Neural cell (in vitro differentiated cells): ENCODE measurements at regions not wholly inside any gene's neighbourhood (a gene's known extent, or its start where the extent isn't known, plus 50 kb on each side); places are given as distances from the start of the nearest gene placed in this dataset.

ENCODE experiments used
- H2AFZ ChIP-seq: fragments of 200-600, 300-800 bp; sonication (generic), shearing (Covaris generic); 2 replicates; pipeline ENCODE4 v1.6.0; 2014; ENCODE audit warnings: low read depth, mild to moderate bottlenecking, antibody characterized with exemption, low read length, moderate library complexity
- H3F3A ChIP-seq: fragments of 200-600 bp; shearing (Covaris generic); 2 replicates; pipeline ENCODE4 v1.6.1; 2016; ENCODE audit warnings: mild to moderate bottlenecking, moderate library complexity, mixed read lengths, antibody characterized with exemption, low read length; ENCODE audit not compliant: insufficient read depth, poor library complexity, severe bottlenecking
- H3K27ac ChIP-seq: fragments of 200-600, 300-800 bp; sonication (generic), shearing (Covaris generic); 2 replicates; pipeline ENCODE4 v1.5.1; 2014; ENCODE audit warnings: mild to moderate bottlenecking, low read length, moderate library complexity
- H3K27me3 ChIP-seq: fragments of 300-800, 200-600 bp; sonication (generic), shearing (Covaris generic); 2 replicates; pipeline ENCODE4 v1.6.0; 2014; ENCODE audit warnings: mild to moderate bottlenecking, low read depth, low read length, moderate library complexity; ENCODE audit not compliant: insufficient read depth
- H3K36me3 ChIP-seq: fragments of 300-800, 200-600 bp; sonication (generic), shearing (Covaris generic); 2 replicates; pipeline ENCODE4 v1.5.1; 2014; ENCODE audit warnings: mild to moderate bottlenecking, antibody characterized with exemption, low read length, moderate library complexity; ENCODE audit not compliant: insufficient read depth
- H3K4me2 ChIP-seq: fragments of 300-800, 200-600 bp; sonication (generic), shearing (Covaris generic); 2 replicates; pipeline ENCODE4 v1.6.0; 2014; ENCODE audit warnings: mild to moderate bottlenecking, low read length
- H3K4me3 ChIP-seq: fragments of 300-800, 200-600 bp; sonication (generic), shearing (Covaris generic); 2 replicates; pipeline ENCODE4 v1.5.1; 2014; ENCODE audit warnings: mild to moderate bottlenecking, low read length, moderate library complexity
- H3K79me2 ChIP-seq: fragments of 200-600 bp; shearing (Covaris generic); replicated peaks from 2 replicates; pipeline ENCODE4 v1.6.0; 2014; ENCODE audit warnings: mild to moderate bottlenecking, low read length, moderate library complexity; ENCODE audit not compliant: insufficient read depth
- H3K9ac ChIP-seq: fragments of 300-800, 200-600 bp; sonication (generic), shearing (Covaris generic); 2 replicates; pipeline ENCODE4 v1.6.1; 2016; ENCODE audit warnings: mild to moderate bottlenecking, low read length, mixed read lengths
- H3K9me2 ChIP-seq: fragments of 200-600 bp; shearing (Covaris generic); 2 replicates; pipeline ENCODE4 v1.6.1; 2016; ENCODE audit warnings: mild to moderate bottlenecking, low read length, mixed read lengths; ENCODE audit not compliant: insufficient read depth
- H3K9me3 ChIP-seq: fragments of 200-600, 300-800 bp; sonication (generic), shearing (Covaris generic); 2 replicates; pipeline ENCODE4 v1.6.1; 2016; ENCODE audit warnings: mild to moderate bottlenecking, mixed run types, low read length, moderate library complexity, mixed read lengths
- H4K20me1 ChIP-seq: fragments of 200-600 bp; shearing (Covaris generic); 2 replicates; pipeline ENCODE4 v1.6.1; 2016; ENCODE audit warnings: mild to moderate bottlenecking, mixed run types; ENCODE audit not compliant: insufficient read depth
- EP300 ChIP-seq: fragments of 450-650 bp; conservative IDR thresholded peaks from 2 replicates; pipeline ENCODE4 v1.6.1; 2014; ENCODE audit warnings: antibody characterized with exemption, mild to moderate bottlenecking, moderate library complexity; ENCODE audit not compliant: poor library complexity, severe bottlenecking
- EZH2 ChIP-seq: fragments of 200-600, 300-800 bp; shearing (Covaris generic), sonication (generic); IDR thresholded peaks from 2 replicates; pipeline ENCODE4 v1.6.1; 2014; ENCODE audit warnings: antibody characterized with exemption, low read length, borderline replicate concordance, mild to moderate bottlenecking; ENCODE audit not compliant: insufficient read depth, poor library complexity, severe bottlenecking
- POLR2AphosphoS5 ChIP-seq: IDR thresholded peaks from 2 replicates; pipeline ENCODE4 v1.6.1; 2012
- SMC3 ChIP-seq: fragments of 450-650 bp; conservative IDR thresholded peaks from 2 replicates; pipeline ENCODE4 v1.6.1; 2014; ENCODE audit warnings: antibody characterized with exemption, mild to moderate bottlenecking, moderate library complexity; ENCODE audit not compliant: poor library complexity
- TAF1 ChIP-seq: IDR thresholded peaks from 2 replicates; pipeline ENCODE4 v1.6.1; 2012; ENCODE audit warnings: low read depth
- TF ChIP-seq, protein P1 (sequence below): IDR thresholded peaks from 2 replicates; pipeline ENCODE4 v1.6.1; 2012; ENCODE audit warnings: borderline replicate concordance
- TF ChIP-seq, protein P2 (sequence below): fragments of 450-650 bp; IDR thresholded peaks from 2 replicates; pipeline ENCODE4 v1.5.1; 2014; ENCODE audit warnings: antibody characterized with exemption, mild to moderate bottlenecking, moderate library complexity; ENCODE audit not compliant: poor library complexity, severe bottlenecking

DNA sequence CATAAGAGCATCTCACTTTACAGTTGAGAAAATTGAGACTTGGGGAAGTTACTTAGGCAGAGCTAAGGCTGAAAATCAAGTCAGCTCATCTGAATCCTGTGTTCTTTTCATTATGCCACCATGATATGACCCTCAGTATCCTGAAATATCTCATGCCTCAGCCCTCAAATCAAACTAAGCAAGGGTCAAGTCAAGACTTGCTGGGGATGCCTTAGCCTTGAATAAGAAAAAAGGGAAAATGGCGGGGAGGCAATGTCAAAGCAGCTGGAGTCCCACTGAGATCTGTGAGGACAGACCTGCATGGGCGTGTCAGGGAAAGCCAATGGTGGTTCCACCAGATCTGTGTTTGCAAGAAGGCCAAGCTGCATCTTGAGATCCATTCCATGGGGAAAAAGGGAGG is 91.0 kb upstream of the CACUL1 start:
- H2AFZ ChIP-seq, result no peak overlapping the region
- H3F3A ChIP-seq, result no peaks in the 10 kb centered on the region
- H3K4me3 ChIP-seq, result no peak overlapping the region
- no peaks in the 10 kb centered on the region for H3K27me3 ChIP-seq
- H3K4me2 ChIP-seq, result no peak overlapping the region
- H3K9me3 ChIP-seq, result no peaks in the 10 kb centered on the region
- H3K9ac ChIP-seq, result no peak overlapping the region
- no peaks in the 10 kb centered on the region for H3K79me2 ChIP-seq
- H4K20me1 ChIP-seq, result no peaks in the 10 kb centered on the region
- no peak overlapping the region for H3K27ac ChIP-seq
- no peaks in the 10 kb centered on the region for H3K9me2 ChIP-seq
- no peak for TF ChIP-seq EP300
- H3K36me3 ChIP-seq, result no peaks in the 10 kb centered on the region

DNA sequence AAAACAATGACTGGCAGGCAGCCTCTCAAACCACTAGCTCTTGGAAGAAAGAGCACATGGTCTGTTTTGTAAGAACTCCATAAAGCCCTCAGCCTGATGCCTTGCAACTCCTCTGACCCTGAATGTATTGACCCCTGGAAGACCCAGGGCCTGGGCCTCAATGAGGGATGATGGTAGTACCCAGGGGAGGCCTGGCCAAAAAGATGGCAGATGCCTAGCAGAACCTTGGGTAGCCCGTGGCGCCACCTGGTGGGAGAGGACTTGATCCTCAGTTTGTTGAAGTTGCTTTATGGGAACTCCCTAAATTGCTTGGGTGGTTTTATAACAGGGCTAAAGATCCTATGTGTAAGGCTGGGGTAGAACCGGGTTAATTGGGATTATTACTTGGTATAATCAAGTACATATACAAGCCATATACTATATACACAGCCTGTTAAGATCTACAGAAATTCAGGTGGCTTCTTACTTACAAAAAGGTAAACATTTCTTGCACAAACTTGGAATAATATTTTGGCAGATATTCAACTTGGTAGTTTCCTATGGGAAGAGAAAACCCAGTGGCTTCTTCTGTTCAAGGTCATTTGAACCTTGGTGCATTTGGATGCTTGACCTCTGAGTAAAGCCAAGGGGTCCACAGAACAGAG is 95.8 kb upstream of the CACUL1 start:
- H3K9ac ChIP-seq, result no peak overlapping the region
- no peak overlapping the region for H3K4me2 ChIP-seq
- no peak overlapping the region for H2AFZ ChIP-seq
- no peak overlapping the region for H3K4me3 ChIP-seq
- H3K27ac ChIP-seq, result no peak overlapping the region
- TF ChIP-seq, protein P1, sequence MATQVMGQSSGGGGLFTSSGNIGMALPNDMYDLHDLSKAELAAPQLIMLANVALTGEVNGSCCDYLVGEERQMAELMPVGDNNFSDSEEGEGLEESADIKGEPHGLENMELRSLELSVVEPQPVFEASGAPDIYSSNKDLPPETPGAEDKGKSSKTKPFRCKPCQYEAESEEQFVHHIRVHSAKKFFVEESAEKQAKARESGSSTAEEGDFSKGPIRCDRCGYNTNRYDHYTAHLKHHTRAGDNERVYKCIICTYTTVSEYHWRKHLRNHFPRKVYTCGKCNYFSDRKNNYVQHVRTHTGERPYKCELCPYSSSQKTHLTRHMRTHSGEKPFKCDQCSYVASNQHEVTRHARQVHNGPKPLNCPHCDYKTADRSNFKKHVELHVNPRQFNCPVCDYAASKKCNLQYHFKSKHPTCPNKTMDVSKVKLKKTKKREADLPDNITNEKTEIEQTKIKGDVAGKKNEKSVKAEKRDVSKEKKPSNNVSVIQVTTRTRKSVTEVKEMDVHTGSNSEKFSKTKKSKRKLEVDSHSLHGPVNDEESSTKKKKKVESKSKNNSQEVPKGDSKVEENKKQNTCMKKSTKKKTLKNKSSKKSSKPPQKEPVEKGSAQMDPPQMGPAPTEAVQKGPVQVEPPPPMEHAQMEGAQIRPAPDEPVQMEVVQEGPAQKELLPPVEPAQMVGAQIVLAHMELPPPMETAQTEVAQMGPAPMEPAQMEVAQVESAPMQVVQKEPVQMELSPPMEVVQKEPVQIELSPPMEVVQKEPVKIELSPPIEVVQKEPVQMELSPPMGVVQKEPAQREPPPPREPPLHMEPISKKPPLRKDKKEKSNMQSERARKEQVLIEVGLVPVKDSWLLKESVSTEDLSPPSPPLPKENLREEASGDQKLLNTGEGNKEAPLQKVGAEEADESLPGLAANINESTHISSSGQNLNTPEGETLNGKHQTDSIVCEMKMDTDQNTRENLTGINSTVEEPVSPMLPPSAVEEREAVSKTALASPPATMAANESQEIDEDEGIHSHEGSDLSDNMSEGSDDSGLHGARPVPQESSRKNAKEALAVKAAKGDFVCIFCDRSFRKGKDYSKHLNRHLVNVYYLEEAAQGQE, result no peak
- TF ChIP-seq EZH2, result no peak
- TF ChIP-seq SMC3, result peak; percentile 35
- TF ChIP-seq, protein P2, sequence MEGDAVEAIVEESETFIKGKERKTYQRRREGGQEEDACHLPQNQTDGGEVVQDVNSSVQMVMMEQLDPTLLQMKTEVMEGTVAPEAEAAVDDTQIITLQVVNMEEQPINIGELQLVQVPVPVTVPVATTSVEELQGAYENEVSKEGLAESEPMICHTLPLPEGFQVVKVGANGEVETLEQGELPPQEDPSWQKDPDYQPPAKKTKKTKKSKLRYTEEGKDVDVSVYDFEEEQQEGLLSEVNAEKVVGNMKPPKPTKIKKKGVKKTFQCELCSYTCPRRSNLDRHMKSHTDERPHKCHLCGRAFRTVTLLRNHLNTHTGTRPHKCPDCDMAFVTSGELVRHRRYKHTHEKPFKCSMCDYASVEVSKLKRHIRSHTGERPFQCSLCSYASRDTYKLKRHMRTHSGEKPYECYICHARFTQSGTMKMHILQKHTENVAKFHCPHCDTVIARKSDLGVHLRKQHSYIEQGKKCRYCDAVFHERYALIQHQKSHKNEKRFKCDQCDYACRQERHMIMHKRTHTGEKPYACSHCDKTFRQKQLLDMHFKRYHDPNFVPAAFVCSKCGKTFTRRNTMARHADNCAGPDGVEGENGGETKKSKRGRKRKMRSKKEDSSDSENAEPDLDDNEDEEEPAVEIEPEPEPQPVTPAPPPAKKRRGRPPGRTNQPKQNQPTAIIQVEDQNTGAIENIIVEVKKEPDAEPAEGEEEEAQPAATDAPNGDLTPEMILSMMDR, result peak; percentile 47
- no peaks in the 10 kb centered on the region for H3K27me3 ChIP-seq
- no peaks in the 10 kb centered on the region for H3K79me2 ChIP-seq
- H3K9me3 ChIP-seq, result no peaks in the 10 kb centered on the region
- no peaks in the 10 kb centered on the region for H4K20me1 ChIP-seq
- no peaks in the 10 kb centered on the region for H3K9me2 ChIP-seq
- no peaks in the 10 kb centered on the region for H3F3A ChIP-seq
- no peaks in the 10 kb centered on the region for H3K36me3 ChIP-seq

DNA sequence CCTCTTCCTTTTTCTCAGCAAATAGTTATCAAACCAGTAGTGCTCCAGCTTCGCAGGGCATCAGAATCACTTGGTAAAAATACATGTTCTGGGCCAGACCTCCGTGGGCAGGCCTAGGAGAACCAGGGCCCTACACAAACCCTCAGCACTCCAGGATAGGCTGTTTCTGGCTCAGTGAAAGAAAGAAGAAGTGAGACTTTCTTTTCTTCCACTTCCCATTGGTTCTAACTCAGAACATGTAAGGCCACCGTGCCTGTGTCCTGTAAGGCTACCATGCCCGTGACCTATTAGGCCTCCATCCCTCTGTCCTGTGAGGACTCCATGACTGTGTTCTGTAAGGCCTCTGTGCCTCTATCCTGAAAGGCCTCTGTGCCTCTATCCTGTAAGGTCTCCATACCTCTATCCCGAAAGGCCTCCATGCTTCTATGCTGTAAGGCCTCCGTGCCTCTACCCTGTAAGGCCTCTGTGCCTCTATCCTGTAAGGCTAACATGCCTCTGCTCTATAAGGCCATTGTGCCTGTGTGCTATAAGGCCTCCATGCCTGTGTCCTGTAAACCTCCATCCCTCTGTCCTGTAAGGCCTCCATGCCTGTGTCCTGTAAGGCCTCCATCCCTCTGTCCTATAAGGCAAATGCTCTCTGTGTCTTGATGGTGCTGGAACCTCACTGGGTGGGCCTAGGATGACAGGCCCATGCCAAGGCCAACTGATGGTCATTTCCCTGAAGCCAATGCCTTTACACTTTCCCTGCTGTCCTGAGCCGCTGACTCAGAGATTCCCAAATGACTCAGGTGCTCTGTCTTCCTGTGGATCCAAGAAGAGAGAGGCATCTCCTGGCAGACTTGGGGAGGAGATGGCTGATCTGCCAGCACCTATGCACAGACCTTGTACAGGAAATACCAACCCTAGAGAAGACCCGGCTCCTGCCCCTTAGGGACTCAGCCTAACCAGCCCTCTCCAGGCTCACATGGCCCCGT is 96.6 kb upstream of the CACUL1 start:
- Histone ChIP-seq H3K9ac (no peak overlapping the region), H3F3A (no peaks in the 10 kb centered on the region), H3K4me2 (no peak overlapping the region), H3K9me2 (no peaks in the 10 kb centered on the region), H3K4me3 (no peak overlapping the region), H3K9me3 (no peaks in the 10 kb centered on the region), H3K79me2 (no peaks in the 10 kb centered on the region), H3K36me3 (no peaks in the 10 kb centered on the region), H2AFZ (no peak overlapping the region), H3K27me3 (no peaks in the 10 kb centered on the region), H4K20me1 (no peaks in the 10 kb centered on the region), H3K27ac (no peak overlapping the region)
- TF ChIP-seq, protein P1, result no peak
- TF ChIP-seq POLR2AphosphoS5 (no peak), TAF1 (no peak), SMC3 (no peak), EP300 (no peak)
- TF ChIP-seq, protein P2, result no peak
